ENCODE measurements at regions not wholly inside any gene's neighbourhood (a gene's known extent, or its start where the extent isn't known, plus 50 kb on each side); places are given as distances from the start of the nearest gene placed in this dataset.

- TF ChIP-seq CTCF (conservative IDR thresholded peaks at IDR 0.05 in 1 of 2, IDR thresholded peaks at IDR 0.05 in 1 of 2; ENCODE audit: extremely low read depth in 1 of 2, insufficient read depth in 1 of 2, low read depth in 1 of 2, low read length in 2 of 2) (no peak), EZH2 (IDR thresholded peaks at IDR 0.05; ENCODE audit: borderline replicate concordance, low read length) (no peak)
These were observed 666.5 kb downstream of the SQOR start for GRCh38 chr15:46301291-46301690.
